Stimulated activated CD4-positive, alpha-beta T cell treated with anti-CD3 and anti-CD28 coated beads, Interleukin-2, amount 100 ng/mL, for 24 hours (primary cell): ENCODE measurements at regions not wholly inside any gene's neighbourhood (a gene's known extent, or its start where the extent isn't known, plus 50 kb on each side); places are given as distances from the start of the nearest gene placed in this dataset.
"Not testable (repeated sequence)": the region's sequence is repeated elsewhere in the genome, so short reads cannot be mapped to it uniquely, and the experiment has no call there.

Experiments
- DNase-seq, 2 donors: peaks; one replicate each; pipeline ENCODE4 v3.0.0-alpha.2; 2020

DNA sequence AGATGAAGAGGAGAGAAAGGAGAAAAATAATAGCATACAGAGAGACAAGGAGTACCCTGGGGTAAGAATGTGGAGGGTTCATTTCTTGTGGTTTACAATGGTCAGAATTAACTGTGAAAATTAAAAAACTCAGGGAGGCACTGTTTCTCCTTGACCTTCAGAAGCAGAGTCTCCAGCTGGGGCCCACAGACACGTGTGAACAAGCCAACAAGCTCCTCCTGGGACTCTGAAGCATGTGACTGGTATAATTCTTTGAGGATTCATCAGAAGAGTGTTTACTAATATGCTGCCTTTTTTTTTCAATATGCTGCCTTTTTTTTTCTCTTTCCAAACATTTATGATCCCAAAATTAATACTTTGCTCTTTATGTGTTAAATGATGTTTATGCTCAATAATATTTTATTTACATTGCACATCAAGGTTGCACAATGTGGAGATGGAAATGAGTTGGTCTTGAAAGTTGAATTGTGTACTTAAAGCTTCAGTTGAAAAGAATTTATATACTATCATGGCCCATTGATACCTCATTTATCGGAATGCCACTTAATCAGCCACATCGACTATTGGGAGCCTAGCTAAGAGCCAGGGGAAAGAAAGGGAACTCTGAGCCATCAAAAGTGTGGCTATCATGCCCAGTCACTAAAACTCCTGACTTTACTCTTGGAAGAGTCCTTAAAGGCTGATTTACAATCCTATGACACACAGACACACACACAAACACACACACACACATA lies 134.7 kb upstream of the RHOBTB1 start:
- no peak for DNase-seq

DNA sequence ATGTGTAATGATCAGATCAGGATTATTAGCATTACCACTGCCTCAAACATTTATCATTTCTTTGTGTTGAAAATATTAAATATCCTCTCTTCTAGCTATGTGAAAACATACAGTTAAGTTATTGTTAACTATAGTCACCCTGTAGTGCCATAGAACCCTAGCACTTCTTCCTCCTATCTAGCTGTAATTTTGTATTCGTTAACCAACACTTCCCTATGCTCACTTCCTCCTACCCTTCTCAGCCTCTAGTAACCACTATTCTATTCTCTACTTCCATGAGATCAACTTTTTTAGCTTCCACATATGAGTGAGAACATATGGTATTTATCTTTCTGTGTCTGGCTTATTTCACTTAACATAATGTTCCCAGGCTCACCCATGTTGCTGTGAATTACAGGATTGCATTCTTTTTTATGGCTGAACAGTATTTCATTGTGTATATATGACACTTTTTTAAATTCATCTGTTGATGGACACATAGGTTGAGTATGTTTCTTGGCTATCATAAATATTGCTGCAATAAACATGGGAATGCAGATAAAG lies 132.7 kb upstream of the RHOBTB1 start:
- DNase-seq, result no peak

DNA sequence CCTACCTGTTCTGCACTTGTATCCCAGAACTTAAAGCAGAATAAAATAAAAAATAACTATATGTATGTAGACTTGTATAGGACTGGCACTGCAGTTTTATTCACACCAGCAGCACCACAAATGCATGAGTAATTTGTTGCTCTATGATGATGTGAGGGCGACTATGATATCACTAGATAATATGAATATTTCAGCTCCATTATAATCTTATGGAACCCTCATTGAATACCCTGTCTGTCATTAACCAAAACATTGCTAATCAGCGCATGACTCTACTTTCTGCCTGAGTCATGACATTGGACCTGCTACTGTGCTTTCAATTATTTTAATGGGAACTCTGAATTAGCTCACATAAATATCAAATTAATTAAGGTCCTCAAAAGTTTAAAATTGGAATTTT lies 129.4 kb upstream of the RHOBTB1 start:
- DNase-seq, result no peak

DNA sequence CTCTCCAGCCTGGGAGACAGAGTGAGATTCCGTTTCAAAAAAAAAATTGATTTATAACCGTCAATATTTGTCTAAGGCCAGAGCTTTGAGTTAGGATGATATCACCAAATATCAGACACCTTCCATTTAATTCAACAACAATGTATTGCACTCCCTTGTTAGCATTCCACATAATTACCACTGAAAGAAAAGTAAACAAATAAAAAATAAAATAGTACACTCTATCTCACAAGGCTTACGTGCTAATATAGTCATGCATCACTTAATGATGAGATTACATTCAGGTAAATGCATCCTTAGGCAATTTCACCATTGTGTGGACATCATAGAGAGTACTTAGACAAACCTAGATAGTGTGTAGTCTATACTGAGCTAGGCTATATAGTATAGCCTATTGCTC lies 127.6 kb upstream of the RHOBTB1 start:
- DNase-seq, result no peak

DNA sequence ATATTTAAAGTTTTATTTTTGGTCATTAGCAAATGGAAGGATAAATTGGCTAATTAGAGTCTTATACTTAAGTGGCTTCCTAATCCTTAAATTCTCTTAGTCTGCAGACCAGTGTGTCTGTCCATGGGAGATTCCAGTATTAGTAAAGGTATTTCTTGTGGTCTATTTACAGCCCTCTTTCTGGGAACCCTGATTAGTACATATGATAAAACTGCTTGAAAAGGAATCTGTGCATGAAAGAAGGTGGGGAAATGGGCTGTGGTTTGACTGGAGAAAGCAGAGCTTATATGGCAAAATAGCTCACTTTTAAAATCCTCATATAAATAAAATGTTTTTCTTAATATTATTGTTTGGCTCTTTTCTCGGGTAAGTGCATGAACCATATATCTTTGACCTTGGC lies 124.5 kb upstream of the RHOBTB1 start:
- DNase-seq, result no peak

DNA sequence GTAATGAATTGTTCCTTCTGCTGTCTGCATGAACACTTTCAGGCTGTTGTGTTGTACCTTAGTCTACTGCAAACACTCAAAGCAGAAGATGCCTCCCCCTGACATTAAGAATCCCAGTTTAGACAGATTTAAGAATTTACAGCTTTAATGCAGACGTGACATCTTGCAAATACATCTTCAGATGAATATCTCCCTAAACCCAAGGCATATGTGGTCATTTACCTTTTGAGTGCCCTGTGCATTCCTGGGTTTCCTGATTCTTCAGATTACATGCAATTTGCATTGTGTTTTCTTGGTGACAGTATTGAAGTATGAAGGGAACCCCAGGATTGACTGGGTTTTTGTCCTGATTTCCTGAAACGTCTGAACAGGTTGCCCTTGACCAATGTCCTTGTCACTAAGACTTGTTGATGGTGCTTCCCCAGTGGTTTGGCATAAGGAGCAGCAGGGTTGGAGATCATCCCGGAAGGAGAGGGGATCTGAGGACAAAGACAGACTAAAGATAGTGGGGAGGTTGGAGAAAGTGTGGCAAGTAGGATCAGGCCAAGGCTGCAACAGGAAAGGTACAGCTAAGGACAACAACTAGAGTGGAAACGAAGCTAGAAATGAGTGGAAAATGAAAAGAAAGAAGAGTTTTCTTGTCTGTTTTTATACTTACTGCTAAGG lies 123.8 kb upstream of the RHOBTB1 start:
- no peak for DNase-seq

DNA sequence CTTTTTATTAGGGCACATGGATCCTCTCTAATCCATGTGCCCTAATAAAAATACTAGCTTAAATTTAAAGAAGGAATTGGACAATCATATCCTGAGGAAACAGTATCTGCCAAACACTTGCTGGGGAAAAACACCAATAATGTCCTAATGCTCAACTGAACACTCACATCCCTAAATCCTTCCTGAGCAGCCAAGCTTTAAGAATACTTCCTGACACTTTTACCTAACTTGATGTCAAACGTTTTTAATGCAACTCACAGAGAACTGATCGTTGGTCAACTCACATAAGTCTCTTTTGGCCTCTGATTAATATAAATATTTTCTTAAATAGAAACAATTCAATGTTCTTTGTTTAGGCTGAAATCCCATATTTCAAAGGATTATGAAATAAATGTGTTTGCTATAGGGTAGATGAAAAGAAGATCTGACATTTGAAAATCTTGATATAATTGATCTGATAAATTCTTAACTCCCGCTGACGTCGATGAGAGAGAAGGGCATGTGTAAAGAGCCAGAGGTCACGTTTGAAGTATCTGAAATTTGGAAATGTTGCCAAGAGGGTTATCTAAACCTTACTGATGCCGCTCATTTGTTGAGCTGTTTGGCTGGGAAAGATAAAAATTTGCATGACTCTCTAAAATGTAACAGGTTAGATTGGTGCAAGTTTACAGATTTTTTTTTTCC lies 122.8 kb upstream of the RHOBTB1 start:
- DNase-seq, result no peak

DNA sequence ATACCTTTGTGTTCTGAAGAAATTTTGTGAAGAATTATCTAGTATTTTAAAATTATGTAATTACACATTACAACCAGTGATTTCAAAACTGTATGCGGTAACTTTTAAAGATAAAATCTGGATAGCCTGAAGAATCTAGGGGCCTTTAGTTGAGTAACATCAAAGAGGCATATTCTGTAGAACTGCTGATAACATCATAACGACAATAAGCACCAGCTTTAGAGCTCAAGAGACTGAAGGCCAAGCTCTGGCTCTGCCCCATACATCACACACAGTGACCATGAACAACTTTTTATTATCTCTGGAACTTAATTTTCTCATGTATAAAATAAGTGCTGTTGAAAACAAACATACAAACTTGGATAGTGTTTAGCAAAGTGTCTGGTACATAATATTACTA lies 121.1 kb upstream of the RHOBTB1 start:
- DNase-seq, result no peak

DNA sequence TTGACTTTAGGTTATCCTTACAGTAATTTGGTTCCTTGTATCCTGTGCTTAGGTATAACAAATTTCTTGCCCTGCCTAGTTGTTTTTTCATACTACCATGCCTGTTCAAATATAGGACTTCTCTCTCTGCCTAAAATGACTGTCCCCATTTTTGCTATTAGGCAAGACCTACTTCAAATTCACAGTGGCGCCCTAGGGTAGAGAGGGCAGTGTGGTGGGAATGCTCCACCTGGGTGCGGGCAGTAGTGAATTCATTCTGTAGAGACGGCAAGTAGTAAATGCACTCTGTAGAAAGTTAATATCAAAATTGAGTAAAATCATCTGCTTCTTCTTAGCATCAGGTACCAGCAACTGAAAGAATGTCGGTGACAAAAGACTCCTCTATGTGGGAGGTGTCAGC lies 120.4 kb upstream of the RHOBTB1 start:
- DNase-seq, result no peak

DNA sequence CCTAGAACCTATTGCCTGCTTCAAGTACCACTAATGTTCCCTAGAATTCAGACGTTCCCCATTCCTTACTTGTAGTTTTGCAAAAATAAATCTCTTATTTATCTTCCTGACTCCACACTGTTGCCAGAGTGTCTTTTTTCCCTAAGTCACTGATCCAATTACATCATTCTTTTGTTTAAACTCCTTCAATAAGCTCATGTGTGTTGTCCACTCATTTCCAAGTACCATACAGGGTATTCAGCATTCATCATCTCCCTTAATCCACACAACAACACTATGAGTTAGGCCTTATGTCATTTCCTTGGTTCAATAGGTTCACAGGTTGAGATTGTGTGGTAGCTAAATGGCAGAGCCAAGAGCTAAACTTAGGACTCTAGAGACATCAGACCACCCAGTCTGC lies 119.9 kb upstream of the RHOBTB1 start:
- no peak for DNase-seq

DNA sequence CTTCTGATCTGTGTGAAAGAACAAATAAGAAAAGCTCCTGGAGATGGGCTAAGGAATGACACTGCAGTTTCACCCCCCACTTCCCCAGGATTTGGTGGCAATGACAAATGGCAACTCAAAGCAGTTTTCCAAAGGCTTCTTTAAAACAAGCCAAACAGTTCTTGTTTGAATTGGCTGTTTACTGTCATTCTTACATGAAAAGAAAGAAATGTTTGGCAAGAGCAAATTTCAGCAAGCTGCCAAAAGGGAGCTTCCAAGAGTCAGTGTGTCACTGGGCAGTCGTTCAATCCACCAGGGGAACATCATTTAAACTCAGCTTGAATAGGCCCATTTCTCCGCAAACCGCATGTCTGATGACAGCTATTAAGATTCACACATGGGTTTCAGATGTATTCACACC lies 119.0 kb upstream of the RHOBTB1 start:
- no peak for DNase-seq

DNA sequence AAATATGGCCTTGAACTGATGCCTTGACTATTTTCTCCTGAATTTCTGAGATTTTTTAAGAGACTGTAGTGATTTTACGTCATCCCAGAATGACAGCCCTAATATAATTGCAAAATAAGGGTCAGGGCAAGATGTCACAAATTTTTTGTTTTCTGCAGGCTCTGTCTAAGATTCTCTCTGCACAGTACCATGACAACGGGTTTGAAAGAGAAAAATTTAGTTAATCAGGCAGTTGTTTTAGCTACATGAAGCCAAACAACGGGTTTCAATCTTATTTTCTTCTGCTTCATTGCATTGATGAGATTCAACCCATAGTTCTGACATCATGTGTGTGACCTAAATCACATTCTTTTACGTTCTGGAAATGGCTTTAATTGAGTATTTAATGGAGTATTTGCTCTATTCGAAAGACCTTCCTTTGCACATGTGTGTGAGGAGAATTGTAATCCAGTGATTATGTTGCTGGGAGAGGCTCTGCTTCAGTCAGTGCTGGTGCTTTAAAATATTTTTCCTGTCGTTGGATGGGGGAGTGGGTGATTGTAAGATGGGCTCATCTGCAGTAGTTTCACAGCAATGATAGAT lies 118.0 kb upstream of the RHOBTB1 start:
- DNase-seq, result no peak

DNA sequence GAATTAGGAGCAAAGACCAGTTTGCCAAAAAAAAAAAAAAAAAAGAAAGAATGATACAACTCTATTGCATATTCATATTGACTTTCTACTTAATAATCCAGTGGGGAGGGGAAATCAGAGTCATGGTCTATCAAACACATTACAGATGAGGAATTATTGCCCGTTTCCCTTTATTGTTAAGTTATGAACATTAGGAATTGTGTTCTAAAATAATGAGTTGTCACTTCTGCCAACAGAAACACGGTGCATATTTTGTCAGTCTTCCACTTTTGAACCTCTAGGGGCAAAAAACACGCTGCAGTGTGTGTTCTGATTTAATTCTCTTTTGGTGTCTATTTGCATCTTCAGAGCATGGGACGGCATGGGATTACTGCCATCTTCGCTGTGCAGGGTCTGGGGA lies 115.7 kb upstream of the RHOBTB1 start:
- no peak for DNase-seq

DNA sequence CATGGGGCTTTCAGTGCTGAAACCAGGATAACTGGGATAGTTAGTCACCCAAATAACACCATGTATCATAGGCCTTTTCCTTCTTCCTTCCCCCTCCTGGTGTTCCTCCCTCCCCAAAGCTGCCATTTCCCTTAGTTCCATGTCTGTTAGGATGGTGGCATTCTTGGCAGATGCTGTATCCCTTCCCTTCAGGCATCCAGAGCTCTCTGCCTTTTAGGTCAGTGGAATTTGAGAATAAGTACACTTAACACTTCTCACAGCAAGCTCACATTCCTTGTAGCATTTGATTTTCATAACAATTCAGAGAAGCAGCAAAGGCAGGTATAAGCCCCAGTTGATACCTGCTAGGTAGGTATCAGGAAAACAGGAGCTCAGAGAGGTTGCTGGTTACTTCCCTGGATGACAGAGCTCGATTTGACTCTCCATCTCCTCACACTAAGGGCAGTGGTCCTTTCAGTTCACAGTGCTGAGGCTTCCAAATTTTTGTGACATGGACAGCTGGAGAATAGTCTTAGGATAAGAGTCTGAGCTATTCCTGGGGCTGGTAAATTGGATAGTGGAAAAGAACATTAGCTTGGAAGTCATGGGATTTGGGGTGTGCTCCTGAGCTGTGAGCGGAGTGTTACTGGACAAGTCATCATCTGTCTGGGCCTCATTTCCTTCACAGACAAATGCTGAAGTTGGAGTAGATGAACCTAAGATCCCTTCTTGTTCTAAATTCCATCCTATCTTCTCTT lies 108.7 kb upstream of the RHOBTB1 start:
- no peak for DNase-seq

DNA sequence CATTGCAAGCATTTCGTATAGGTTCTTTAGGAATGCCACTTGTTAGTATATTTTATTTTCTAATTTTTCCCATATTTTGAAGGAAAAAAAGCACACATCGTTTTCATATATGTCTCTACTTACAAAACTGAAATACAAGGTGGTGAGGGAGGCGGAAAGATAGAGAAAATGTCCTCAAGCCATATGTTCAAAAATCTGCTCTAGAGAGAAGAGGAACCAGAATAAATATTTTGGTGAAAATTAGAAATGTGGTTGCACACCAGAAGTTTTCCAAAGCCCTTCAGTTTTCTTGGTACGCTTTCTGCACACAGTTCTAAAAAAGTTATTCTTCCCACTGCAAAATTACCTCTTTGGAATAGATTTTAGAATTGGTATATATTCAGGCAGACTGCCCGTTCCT lies 107.4 kb upstream of the RHOBTB1 start:
- no peak for DNase-seq

DNA sequence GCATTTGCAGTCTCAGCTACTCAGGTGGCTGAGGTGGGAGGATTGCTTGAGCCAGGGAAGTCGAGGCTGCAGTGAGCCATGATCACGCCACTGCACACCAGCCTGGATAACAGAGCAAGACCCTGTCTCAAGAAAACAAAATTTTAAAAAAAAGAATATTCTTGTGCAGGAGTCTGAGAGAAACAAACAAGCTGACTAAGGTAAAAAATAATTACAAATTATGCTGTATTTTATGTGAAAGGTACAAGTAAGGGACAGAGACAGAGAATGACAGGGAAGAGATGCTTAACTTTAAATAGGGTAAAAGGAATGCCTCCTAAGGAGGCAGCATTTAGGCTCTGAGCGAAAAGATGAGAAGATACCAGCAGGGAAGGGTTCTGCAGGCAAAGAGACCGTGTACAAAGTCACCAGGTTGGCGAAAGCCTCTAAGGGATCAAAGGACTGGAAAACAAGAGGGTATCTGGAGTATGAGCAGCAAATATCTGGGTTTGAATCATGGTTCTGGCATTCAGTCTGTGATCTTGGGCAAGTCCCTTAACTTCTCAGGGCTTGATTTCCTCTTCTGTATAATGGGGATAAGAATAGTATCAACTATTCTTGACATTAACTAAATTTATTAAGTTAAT lies 106.2 kb upstream of the RHOBTB1 start:
- DNase-seq, result no peak

DNA sequence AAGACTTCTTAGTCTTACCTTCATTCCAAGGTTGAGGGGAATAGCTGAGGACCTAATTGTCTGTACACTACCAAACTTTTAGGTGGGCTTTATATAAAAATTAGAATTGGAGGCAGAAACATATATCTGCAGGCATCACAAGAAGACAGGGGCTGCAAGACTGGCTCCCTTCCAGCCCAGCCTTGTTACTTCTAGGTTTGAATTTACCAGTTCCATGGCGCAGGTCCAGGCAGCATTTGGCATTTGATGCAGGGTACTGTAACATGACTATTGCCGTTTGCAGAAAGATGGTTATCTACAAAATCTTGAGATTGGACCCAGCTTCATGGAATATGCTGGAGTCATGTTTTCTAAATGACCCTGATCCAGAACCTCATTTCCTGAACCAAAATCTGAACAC lies 105.4 kb upstream of the RHOBTB1 start:
- no peak for DNase-seq

DNA sequence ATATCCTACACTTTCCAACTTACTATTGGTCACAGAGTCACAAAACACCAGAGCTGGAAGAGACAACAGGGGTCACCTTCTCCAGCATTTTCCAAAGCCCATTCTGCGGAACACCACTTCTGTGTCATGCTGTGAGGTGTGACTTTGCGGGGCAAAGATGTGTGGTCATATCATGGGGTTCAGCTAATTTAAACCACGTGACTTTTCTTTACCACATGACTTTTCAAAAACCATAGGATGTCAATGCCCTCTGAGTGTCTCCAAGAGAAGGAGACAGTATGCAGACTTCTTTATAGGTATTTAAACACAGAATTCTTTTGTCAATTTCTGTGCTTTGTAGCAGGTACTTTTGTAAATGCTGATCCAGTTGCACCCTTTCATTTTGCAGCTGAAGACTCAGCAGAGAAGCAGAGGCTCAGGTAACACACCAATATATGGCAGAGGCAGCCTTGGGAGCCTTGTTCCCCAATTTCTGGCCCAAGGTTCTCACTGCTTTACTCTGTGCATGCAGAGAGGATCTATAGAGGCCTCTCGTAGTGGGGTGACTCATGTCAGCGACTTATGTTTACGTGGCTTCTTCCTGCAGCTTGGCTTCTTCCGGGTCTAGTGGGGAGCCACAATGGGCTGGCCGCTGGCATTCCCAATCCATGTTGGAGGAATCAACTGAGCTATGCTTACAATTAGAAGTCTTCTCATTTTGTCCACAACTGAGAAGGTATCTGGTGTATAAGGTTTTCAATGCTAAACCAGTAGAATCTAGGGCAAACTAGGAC lies 104.0 kb upstream of the RHOBTB1 start:
- DNase-seq, result no peak

DNA sequence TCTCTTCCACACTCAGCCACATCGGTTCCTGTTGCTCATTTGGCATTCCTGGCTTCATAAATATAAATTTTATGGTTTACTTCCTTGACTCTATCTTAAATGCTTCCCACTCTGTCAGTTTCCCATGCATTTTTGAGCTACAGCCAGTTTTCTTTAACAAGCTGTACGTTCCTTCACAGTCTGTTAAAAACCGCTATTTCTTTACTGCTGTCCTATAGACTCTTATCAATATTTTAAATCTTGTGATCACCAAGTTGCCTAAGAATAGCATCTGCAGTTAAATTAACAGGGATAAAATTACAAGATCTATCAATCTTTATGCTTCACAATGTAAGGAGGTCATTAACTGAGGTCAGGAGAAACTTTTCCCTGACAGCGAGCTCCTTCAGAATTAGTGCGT lies 103.1 kb upstream of the RHOBTB1 start:
- DNase-seq, result no peak

DNA sequence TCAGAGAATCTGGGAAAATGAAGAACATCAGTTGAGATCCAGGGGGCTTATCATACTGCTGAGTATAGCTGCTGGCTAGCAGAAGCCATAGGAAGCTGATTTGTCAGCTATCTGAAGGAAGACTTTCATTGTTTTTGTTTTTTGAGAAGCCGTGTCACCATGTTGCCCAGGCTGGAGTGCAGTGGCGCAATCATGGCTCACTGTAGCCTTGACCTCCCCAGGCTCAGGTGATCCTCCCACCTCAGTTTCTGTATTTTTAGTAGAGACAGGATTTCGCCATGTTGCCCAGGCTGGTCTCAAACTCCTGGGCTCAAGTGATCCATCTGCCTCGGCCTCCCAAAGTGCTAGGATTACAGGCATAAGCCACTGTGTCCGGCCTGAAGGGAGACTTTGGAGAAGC lies 101.5 kb upstream of the RHOBTB1 start:
- DNase-seq, result not testable (repeated sequence)

DNA sequence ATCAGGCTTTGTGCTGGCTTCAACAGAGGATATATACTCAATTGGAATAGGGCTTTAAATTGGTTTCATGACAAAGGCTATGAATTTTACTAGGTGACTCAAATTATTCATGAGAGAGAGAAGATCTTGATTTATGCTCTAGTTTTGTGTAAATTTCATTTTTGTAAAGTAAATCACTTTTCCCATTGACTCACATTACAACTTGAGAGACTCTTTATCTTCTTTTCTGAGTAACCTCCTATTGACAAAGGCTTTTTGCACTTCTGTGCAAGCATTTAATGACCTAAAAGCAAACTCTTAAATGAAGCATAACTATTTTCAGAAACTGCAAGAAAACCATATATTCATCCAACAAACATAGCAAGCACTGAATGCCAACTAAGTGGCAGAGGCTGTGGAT lies 98.5 kb upstream of the RHOBTB1 start:
- no peak for DNase-seq
